GM18508 (cell line): ENCODE measurements at regions not wholly inside any gene's neighbourhood (a gene's known extent, or its start where the extent isn't known, plus 50 kb on each side); places are given as distances from the start of the nearest gene placed in this dataset.
"Not testable (repeated sequence)": the region's sequence is repeated elsewhere in the genome, so short reads cannot be mapped to it uniquely, and the experiment has no call there.

Experiments
- ATAC-seq: cut with Tn5 transposase; IDR thresholded peaks from one replicate; pipeline ENCODE4 v1.9.1; 2021; ENCODE audit warnings: moderate number of reproducible peaks; ENCODE audit not compliant: insufficient read depth, unreplicated experiment

- ATAC-seq = no peak
Observed at GRCh38 chr5:40453689-40454088, 226.0 kb upstream of the PTGER4 start.

GRCh38 chr5:40452874-40453624, 226.7 kb upstream of the PTGER4 start:
- no peak for ATAC-seq

- no peak for ATAC-seq
Observed at GRCh38 chr5:40447438-40447837, 232.3 kb upstream of the PTGER4 start.

GRCh38 chr5:40446910-40447309, 232.8 kb upstream of the PTGER4 start:
- no peak for ATAC-seq

GRCh38 chr5:40442346-40442745, 237.4 kb upstream of the PTGER4 start:
- ATAC-seq = peak; percentile 42

GRCh38 chr5:40441733-40442132, 238.0 kb upstream of the PTGER4 start:
- ATAC-seq = no peak

GRCh38 chr5:40440746-40441145, 239.0 kb upstream of the PTGER4 start:
- ATAC-seq = no peak

- ATAC-seq = not testable (repeated sequence)
Observed at GRCh38 chr5:40439103-40439502, 240.6 kb upstream of the PTGER4 start.

- ATAC-seq = not testable (repeated sequence)
Observed at GRCh38 chr5:40438646-40439045, 241.1 kb upstream of the PTGER4 start.

GRCh38 chr5:40437452-40437861, 242.3 kb upstream of the PTGER4 start:
- peak; percentile 59 for ATAC-seq

GRCh38 chr5:40436535-40437237, 243.0 kb upstream of the PTGER4 start:
- peak; percentile 41 for ATAC-seq

- ATAC-seq = not testable (repeated sequence)
Observed at GRCh38 chr5:40435706-40436105, 244.0 kb upstream of the PTGER4 start.

GRCh38 chr5:40432836-40433235, 246.9 kb upstream of the PTGER4 start:
- no peak for ATAC-seq

- no peak for ATAC-seq
Observed at GRCh38 chr5:40431734-40432133, 248.0 kb upstream of the PTGER4 start.

GRCh38 chr5:40430101-40430710, 249.5 kb upstream of the PTGER4 start:
- no peak for ATAC-seq

- peak; percentile 52 for ATAC-seq
Observed at GRCh38 chr5:40429258-40430100, 250.2 kb upstream of the PTGER4 start.

- no peak for ATAC-seq
Observed at GRCh38 chr5:40428815-40429214, 250.9 kb upstream of the PTGER4 start.

GRCh38 chr5:40428126-40428525, 251.6 kb upstream of the PTGER4 start:
- no peak for ATAC-seq

GRCh38 chr5:40417046-40417810, 262.5 kb upstream of the PTGER4 start:
- ATAC-seq = not testable (repeated sequence)

- no peak for ATAC-seq
Observed at GRCh38 chr5:40416588-40416987, 263.1 kb upstream of the PTGER4 start.
